Prostate gland (tissue), 2 donors: ENCODE measurements at regions not wholly inside any gene's neighbourhood (a gene's known extent, or its start where the extent isn't known, plus 50 kb on each side); places are given as distances from the start of the nearest gene placed in this dataset.

ENCODE experiments used
- POLR2A ChIP-seq: fragments of 450-650 bp; IDR thresholded peaks from one replicate; pipeline ENCODE4 v1.6.1; 2016; ENCODE audit warnings: antibody characterized with exemption, mild to moderate bottlenecking
- POLR2AphosphoS5 ChIP-seq: sonication (generic); formaldehyde crosslinking; IDR thresholded peaks from one replicate; pipeline ENCODE4 v1.6.1; 2017; ENCODE audit warnings: antibody characterized with exemption
- TF ChIP-seq, protein P1 (sequence below), 4 experiments: fragments of 200-600 bp in 2 of 4; fragments of 450-650 bp in 2 of 4; sonication (generic) in 2 of 4; IDR thresholded peaks; 1 replicate in 3 of 4; 2 replicates in 1 of 4; pipeline ENCODE4 v1.5.1; 2016 to 2019; ENCODE audit warnings: antibody characterized with exemption in 4 of 4, mild to moderate bottlenecking in 2 of 4, moderate library complexity in 2 of 4

DNA sequence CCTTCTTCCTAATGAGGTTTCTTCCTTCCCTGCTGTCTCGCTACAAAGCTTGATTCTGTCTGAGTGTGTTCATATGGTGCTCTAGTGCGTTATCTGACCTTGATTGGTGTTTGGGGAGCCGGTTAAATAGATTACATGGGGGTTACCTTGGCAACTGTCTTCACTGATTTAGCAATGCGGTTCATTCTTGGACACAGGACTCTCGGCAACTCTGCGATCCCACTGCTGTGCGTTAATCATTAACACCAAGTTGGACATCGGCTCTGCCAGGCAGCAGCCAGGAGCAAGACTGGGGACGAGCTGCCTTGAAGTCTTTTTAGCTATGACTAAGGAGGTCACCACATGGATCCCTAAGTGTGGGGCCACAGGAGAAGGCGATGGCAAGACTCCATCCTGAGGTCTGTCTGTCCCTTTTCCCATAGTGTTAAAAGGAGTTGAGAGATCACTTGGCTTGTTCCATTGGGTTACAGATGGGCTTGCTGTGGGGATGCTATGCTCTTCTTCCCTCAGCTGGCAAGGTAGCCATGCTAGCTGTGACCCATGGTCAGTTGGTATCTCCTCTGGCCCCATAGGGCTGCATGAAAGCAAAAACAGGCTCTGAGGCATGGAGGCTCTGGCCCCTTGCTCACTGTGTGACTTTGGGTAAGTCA lies 93.4 kb upstream of the MAMLD1 start:
- TF ChIP-seq POLR2A (no peak), POLR2AphosphoS5 (no peak)
- TF ChIP-seq, protein P1, sequence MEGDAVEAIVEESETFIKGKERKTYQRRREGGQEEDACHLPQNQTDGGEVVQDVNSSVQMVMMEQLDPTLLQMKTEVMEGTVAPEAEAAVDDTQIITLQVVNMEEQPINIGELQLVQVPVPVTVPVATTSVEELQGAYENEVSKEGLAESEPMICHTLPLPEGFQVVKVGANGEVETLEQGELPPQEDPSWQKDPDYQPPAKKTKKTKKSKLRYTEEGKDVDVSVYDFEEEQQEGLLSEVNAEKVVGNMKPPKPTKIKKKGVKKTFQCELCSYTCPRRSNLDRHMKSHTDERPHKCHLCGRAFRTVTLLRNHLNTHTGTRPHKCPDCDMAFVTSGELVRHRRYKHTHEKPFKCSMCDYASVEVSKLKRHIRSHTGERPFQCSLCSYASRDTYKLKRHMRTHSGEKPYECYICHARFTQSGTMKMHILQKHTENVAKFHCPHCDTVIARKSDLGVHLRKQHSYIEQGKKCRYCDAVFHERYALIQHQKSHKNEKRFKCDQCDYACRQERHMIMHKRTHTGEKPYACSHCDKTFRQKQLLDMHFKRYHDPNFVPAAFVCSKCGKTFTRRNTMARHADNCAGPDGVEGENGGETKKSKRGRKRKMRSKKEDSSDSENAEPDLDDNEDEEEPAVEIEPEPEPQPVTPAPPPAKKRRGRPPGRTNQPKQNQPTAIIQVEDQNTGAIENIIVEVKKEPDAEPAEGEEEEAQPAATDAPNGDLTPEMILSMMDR (IDR thresholded peaks at IDR 0.05), result no peak
